Umbilical cord (tissue), 1 donor: ENCODE measurements at regions not wholly inside any gene's neighbourhood (a gene's known extent, or its start where the extent isn't known, plus 50 kb on each side); places are given as distances from the start of the nearest gene placed in this dataset.
"Not testable (repeated sequence)": the region's sequence is repeated elsewhere in the genome, so short reads cannot be mapped to it uniquely, and the experiment has no call there.

Source experiments
- DNase-seq: peaks from one replicate; pipeline ENCODE4 v3.0.0-alpha.2; 2015; ENCODE audit warnings: low spot score

DNA sequence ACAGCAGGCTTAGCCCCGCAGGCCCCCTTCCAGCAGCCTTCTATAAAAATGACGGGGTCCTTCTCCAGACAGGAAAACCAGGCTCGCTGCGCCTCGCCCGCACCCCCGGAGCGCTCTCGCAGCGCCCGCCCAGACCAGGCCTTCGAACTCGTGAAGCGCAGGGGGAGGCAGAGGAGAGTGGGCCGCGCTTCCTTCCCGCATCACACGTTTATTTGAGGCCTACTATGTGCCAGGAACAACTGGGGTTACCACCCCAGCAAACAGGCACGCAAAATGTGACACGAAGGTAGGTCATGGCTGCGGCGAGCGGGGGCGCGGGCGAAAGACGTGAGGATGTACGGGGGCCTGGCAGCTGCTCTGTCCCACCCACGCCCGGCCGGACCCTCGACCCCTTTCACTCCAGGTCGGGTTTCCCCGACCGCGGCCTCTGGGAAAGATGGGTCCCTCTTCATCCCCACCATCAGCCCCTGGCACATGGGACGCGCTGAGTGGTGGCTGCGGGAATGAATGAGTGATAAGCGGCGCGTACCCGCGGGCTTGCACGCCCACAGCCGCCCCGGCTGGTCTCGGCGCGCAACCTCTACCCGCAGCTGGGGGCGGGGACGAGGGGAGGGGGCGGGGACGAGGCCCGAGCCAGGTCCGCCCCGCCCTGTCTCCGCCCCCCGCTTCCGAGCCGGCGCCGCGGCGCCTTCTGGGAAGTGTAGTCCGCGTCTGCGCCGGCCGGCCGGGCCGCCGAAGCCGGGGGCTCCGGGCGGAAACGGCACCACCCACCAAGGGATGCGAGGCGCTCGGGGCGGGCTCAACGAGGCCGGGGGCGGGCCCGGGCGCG, 59.1 kb downstream of the ZNF467 start:
- peak; percentile 94 for DNase-seq

DNA sequence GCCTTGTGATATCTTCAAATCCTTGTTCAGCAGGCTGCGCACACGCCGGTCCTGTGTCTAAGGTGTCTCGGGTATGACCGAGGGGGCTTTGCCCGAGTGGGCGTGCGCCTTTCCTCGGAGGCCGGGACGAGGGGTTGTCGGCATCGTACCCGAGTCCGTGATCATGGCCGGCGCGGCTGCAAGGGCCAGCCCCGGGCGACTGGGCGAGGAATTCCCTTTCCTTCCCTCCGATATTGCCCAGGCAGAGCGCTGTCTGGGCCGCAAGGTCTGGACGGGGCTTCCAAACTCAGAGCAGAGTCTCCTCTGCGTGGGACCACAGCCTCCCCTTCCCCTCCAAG, 59.7 kb downstream of the ZNF467 start:
- no peak for DNase-seq

DNA sequence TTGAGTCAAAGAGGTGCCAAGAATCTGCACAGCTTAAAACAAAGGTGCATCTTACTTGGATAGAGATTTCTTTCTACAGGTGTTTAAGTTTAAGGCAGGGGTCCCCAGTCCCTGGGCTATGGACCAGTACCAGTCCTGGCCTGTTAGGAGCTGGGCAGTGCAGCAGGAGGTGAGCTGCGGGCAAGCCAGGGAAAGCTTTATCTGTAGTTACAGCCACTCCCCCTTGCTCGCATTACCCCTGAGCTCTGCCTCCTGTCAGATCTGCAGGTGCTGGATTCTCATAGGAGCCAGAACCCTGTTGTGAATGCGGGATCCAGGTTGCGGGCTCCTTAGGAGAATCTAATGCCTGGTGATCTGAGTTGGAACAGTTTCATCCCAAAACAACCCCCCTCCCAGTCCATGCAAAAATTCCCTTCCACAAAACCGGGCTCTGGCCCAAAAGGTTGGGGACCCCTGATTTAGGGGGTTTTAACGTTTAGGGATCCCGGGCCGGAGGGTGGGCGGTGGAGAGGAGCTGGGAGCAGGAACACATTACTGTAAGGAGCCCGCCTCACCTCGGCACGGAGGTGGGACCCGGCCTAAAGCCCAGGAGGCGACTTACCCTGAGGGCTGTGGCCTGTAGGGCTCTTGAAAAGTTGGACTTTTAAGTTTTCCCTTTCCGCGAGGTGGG, 60.2 kb downstream of the ZNF467 start:
- DNase-seq: no peak

DNA sequence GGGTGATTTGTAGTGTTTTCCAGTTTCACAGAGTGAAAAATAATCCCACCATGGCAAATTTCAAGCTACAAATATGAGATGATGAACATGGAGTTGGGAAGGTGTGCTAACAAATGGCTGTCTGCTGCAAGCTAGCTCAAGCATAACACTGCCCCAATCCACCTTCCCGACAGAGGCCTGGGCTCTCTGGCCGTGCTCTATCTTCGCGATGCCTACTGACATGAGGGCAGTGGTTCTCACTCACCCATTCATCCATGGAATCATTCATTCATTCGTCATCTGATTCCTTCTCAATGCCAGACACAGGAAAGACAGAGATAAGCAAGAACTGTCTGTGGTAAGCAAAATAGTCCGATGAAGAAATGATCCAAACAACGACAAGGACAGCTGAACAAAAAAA, 65.4 kb downstream of the ZNF467 start:
- DNase-seq: no peak

DNA sequence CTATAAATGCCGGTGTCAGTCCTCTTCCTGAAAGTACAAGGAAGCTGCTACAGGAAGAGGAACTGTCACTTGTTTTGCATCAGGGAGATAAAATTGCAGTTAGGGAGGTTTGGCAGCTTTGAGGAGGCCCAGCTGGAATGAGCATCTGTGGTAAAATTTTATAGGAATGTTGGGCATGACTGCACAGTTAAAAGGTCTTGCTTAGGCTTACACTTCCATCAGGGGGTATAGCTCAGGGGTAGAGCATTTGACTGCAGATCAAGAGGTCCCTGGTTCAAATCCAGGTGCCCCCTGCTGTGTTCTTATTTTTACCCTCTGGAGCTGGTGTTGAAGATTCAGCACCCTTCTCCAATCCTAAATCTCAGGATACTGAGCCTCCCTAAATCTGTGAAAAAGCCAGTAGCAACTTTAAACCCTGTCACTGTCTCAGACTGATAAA, 65.9 kb downstream of the ZNF467 start:
- DNase-seq: no peak

DNA sequence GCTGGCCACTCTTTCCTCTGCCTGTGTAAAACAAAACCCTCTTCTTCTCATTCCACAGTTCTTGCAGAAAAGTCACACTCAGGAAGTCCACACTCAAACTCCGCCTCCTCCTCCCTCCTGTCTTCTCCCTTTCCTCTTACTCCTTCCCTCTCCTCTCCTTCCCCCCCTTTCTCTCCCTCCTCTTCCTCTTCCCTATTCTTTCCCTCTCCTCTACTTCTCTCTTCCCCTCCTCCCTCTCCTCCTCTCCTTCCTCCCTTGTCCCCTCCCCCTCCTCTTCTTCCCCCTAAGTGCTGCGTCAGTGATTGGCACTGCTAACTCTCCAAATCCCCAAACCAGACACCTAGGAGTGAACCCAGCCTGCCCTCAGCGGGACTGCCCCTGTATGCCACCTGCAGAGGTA, 67.0 kb downstream of the ZNF467 start:
- DNase-seq: no peak

DNA sequence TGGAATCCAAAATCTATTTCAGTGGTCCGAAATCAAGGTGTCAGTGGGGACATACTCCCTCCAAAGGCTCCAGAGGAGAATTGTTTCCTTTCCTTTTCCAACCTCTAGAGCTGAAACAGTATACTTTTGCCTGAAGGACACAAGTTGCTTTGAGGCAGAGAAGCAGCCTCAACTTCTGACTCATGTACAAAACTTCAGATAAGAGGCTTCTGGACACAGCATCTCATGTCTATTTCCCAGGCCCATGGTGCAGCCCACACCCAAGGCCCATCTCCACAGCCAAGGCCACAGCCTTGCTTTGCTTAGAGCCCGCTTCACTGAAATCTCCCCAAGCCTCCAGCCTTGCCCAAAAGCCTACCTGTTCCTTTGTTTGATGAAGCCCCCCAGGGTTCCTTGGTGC, 68.9 kb downstream of the ZNF467 start:
- no peak for DNase-seq

DNA sequence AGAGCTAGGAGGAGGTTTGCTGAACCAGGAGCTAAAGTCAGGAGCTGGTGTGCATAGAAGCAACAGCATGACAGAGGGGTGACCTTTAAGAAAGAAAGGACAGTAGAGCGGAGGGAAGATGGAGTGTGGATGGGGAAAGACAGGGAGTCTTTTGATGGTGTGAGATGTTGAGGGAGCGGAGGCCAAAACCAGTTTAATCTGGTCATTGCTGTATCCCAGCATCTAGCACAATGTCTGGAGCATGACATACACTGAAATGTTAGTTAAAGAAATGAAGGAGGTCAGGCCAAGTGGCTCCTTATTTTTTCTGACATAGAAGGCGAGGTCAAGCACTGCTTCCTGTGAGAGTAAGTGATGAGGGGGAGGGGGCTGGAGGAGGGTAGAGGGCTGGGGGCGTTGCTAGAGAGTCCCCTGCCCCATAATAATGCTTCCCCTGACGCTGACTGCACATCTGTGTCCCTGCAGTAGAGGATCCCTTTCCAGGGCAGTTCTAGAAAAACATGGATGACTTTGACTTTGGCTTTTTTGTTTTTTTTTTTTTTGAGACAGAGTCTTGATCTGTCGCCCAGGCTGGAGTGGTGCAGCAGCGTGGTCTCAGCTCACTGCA, 70.2 kb downstream of the ZNF467 start:
- no peak for DNase-seq

DNA sequence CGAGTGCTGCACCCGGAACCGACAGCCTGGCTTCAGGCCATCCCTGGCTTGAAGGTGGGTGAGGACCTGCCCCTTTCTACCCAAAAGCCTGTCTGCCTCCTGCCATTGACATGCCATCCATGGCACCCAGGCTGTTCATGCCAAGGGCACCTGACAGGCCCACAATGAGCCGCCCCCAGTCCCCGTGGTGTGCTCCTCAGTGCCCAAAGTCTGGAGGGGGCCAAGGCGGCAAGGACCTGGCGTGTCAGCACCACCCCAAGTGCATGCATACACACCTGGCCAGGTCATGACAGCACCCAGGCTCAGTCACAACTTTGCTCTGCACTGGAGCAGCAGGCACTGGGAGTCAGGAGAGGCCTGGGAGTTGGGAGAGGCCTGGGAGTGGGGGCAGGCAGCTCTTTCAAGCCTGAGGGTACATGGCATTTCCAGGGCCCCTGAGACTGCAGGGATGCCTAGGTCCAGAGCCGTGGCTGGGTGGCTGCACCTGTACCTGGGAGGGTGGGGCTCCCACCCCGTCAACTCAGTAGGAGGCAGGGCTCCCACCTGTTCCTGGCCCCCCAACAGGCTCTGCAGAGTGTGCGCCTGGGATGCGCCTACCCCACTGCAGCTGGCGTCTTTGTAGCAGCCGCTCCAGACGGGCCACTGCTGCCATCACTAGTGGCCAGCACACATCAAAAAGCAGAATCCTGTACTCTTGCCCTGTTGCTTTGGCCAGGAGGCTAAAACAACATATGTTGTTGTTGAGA, 71.7 kb downstream of the ZNF467 start:
- DNase-seq: no peak

DNA sequence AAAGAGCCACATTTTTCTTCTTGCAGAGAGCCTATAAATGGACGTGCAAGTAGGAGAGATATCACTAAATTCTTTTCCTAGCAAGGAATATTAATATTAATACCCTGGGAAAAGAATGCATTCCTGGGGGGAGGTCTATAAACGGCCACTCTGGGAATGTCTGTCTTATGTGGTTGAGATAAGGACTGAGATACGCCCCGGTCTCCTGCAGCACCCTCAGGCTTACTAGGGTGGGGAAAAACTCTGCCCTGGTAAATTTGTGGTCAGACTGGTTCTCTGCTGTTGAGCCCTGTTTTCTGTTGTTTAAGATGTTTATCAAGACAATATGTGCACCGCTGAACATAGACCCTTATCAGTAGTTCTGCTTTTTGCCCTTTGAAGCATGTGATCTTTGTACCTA, 75.6 kb downstream of the ZNF467 start:
- not testable (repeated sequence) for DNase-seq

DNA sequence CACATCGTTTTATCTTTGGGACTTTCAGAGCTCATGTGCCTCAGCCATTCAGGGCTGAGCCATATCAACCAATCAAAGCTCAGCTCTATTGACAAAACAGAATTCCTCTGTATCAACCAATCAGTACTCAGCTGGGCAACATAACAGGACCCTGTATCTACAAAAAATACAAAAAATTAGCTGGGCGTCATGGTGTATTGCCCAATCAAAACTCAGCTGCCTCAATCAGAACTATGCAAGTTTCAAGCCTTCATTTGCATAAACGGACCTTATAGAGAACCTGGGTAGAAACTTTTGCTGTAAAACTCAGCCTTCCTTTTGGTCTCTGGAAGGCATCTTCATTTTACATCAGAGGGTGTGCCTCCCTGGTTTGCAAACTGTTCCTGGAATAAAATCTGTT, 77.1 kb downstream of the ZNF467 start:
- no peak for DNase-seq

DNA sequence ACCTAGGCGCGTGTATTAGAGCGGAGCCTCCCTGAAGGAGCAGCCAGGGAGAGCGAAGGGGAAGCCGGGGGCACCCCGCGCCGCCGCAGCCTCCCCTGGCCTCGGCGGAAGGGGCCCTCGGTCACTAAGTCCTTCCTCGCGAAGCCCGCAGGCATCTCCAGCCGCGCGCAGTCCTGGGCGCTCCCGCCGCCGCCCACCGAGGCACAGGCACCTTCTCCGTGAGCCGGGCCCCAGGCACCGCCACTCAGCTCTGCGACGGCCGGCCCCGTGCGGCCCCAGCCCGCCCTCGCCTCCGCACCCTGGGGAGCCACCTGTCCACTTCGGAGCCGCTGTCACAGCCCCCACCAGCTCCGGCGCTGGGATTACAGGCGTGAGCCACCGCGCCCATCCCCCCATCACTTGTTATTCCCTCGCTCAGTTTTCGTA, 80.8 kb downstream of the ZNF467 start:
- no peak for DNase-seq

DNA sequence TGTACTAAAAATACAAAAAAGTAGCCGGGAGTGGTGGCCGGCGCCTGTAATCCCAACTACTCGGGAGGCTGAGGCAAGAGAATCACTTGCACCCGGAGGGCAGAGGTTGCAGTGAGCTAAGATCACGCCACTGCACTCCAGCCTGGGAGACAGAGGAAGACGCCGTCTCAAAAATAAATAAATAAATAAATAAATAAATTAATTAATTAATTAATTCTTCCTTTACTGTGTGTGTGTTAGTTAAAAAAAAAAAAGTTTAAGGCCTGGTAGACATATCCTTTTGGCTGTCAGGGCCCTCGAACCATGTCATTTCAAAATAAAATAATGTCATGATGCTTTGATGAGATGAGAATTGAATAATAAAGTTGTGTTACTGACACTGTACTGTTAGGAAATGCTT, 81.3 kb downstream of the ZNF467 start:
- DNase-seq: no peak

DNA sequence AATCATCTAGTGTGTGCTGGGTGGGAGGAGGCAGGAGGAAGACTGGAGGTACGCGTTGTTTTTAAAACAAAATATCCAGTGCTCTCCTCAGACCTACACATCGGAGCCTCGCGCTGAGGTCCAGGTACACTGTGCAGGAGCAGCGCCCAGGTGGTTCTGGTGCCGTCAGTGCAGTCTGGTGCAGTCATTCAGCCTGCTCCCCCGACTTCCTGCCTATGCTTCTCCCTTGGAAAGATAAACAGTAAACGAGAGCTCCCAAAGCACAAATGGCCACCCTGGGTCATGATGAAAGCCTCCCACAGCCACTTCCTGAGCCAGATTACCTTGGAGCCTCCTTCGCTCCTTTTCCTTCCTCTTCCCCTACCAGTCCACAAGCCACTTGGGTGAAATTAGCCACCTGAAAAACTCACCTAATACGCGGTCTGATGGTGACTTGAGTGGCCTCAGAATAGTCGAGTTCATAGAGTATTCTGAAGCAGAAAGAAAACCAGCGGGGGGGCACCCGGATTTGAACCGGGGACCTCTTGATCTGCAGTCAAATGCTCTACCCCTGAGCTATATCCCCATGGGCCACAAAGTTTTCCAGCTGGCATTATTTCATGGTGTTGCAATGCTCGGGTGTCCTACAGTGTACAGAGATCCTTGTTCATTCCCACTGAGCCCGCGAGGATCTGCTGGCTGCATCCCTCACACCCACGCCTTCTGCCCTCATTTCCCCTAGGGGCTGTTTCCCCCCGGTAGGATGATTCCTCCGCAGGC, 82.5 kb downstream of the ZNF467 start:
- peak; percentile 17 for DNase-seq

DNA sequence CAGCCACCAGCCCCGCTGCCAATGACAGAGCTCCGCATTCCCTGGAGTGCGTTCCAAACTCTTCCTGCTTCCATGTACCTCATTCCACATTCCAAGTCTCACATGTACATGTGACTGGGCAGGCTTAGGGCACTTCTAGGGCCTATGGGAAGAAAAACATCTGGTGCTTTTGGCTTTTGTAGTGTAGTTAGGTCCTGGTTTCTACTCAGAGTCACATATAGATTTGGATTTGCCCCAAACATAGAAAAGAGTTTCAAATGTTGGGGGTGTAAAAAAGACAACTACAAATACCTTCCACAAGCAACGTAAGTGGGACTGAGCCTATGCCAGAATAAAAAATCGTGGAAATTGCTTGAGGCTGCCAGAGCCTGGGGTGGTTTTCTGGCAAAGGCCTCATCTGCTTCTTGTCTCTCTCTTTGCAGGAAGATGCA, 84.1 kb downstream of the ZNF467 start:
- DNase-seq: no peak

DNA sequence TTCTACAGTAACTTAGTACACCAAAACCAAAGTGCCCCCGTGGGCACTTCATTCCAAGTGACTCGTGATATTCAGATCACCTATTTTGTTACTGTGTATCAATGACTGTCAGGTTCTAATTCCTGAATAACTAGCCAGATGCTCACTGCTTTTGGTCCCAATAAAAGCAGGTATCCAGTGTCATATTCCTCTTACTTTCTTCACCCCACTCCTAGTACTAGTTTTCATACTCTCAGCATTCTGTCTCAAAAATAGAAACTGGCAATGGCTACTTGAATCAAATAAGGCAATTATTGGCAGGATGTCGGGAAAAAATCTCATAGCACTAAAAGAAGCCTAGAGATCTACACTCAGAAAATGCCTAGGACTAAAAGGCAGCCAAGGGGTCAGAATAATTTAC, 84.6 kb downstream of the ZNF467 start:
- no peak for DNase-seq

DNA sequence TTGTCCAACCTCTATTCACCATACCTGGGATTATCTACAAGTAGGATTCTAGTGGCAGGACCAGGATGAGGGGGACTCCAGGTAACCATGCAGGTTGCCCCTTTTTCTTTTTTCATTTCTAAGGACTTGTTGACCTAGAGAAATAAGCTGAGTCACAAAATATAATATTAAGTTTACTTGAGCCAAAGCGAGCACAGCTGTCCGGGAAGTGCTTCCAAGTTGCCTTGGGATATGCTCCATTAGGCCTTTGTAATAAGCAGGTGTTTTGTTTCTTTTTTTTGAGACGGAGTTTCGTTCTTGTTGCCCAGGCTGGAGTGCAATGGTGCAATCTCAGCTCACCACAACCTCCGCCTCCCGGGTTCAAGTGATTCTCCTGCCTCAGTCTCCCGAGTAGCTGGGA, 85.6 kb downstream of the ZNF467 start:
- not testable (repeated sequence) for DNase-seq

DNA sequence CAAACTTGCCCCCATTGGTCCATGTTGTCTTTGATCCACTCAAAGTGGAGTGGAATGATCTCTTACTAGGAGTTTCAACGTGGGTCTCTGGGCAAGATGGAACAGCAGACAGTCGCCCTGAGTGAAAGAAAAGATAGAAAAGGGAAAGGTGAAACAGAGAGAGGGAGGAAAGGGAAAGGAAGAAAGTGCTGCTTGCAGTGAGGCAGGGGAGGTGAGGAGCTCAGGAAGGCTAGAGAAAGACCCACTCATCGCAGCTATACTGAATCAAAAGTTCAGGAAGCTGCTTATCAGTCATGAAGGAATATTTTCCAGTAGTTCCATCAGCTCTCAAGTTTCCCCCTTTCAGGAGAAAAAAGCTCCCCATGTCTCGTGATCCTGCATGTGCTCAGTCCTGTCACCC, 86.9 kb downstream of the ZNF467 start:
- no peak for DNase-seq

DNA sequence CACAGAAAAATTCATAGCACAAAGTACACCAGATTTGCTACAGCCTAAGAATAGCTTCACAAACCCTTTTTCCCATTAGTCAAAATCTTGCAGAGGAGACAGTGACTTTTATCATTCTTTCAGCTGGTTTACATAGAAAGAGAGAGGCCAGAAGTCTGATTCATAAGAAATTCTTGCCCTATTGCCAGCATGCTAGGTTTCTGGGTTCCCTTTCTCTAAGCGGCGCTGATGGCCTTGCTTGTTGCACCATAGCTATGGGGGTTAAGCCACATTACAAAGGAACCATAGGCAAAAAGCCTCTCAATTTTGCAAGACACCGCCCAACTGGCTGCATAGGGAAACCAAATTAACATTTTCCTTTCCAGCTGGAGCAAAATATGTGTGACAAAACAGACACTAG, 87.4 kb downstream of the ZNF467 start:
- peak; percentile 51 for DNase-seq

DNA sequence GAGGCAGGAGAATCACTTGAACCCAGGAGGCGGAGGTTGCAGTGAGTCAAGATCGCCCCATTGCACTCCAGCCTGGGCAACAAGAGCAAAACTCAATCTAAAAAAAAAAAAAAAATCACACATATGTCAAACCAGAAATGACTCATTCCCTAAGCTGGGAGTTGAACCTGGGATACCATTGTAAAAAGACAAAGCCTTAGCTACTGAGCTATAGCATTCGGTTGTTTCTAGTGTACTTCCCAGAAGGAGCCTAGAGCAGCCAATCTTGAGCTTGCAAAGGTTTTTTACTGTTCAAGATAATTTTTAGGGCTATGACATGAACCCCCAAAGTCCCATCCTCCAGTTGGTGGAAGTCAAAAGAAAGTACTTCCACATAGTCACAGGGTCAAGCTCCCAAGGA, 87.9 kb downstream of the ZNF467 start:
- DNase-seq: no peak

DNA sequence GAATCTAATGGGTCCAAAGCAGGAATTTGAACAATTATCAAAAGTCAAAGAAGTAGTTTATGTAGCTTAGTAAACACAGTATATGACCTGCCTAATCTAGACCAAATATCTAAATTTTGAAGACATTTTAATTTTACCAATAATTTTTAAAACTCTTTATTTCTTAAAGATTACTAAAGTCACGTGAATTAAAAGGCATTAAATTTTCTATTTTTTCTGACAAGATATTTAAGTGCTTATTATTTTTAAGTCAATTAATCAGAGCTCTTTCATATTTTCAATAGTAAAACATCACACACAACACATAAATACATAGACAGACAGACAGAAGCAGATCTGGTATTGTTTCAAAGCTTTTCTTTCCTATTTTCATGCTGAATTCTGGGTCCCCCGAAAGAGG, 89.5 kb downstream of the ZNF467 start:
- DNase-seq: no peak
